T-helper 17 cell (primary cell): ENCODE measurements at regions not wholly inside any gene's neighbourhood (a gene's known extent, or its start where the extent isn't known, plus 50 kb on each side); places are given as distances from the start of the nearest gene placed in this dataset.
"Not testable (repeated sequence)": the region's sequence is repeated elsewhere in the genome, so short reads cannot be mapped to it uniquely, and the experiment has no call there.

ENCODE experiments used
- ATAC-seq: fragments of 150-1000 bp; cut with Tn5 transposase; 2 replicates; pipeline ENCODE4 v1.10.0; 2021; ENCODE audit warnings: mild to moderate bottlenecking, moderate library complexity
- DNase-seq, 3 donors: peaks; one replicate each; pipeline versions ENCODE4 v3.0.0 to v3.0.0-alpha.2; 2020 to 2021
- H3K9me3 ChIP-seq: one replicate; pipeline ENCODE4 v1.7.0; 2013; ENCODE audit warnings: low read length, mild to moderate bottlenecking; ENCODE audit not compliant: control insufficient read depth, poor library complexity, severe bottlenecking
- H3K27ac Mint-ChIP-seq: one replicate; pipeline ENCODE4 v1.8.0; 2022; ENCODE audit warnings: mild to moderate bottlenecking, moderate library complexity, mixed read lengths
- H3K27me3 Mint-ChIP-seq: one replicate; pipeline ENCODE4 v1.8.0; 2022; ENCODE audit warnings: mixed read lengths
- H3K36me3 Mint-ChIP-seq: one replicate; pipeline ENCODE4 v1.8.0; 2022; ENCODE audit warnings: low read depth, mixed read lengths
- H3K4me1 Mint-ChIP-seq: one replicate; pipeline ENCODE4 v1.8.0; 2022; ENCODE audit warnings: mild to moderate bottlenecking, mixed read lengths
- H3K4me3 Mint-ChIP-seq: one replicate; pipeline ENCODE4 v1.8.0; 2022; ENCODE audit warnings: mild to moderate bottlenecking, moderate library complexity, mixed read lengths

GRCh38 chrX:25882503-25882902 lies 255.6 kb upstream of the MAGEB18 start:
- not testable (repeated sequence) for H3K4me1 Mint-ChIP-seq

GRCh38 chrX:25897758-25898157 lies 240.4 kb upstream of the MAGEB18 start:
- ATAC-seq (no peak), DNase-seq (no peak)
- no peaks in the 10 kb centered on the region for H3K27me3 Mint-ChIP-seq
- no peak overlapping the region for H3K4me3 Mint-ChIP-seq
- no peak overlapping the region for H3K27ac Mint-ChIP-seq
- H3K36me3 Mint-ChIP-seq = no peaks in the 10 kb centered on the region
- H3K4me1 Mint-ChIP-seq = no peaks in the 10 kb centered on the region
- peaks cover 3% of the 10 kb centered on the region for H3K9me3 ChIP-seq

More at GRCh38 chrX:25882503-25882902, 255.6 kb upstream of the MAGEB18 start:
- not testable (repeated sequence) for H3K9me3 ChIP-seq, H3K36me3 Mint-ChIP-seq, DNase-seq, H3K27ac Mint-ChIP-seq, H3K4me3 Mint-ChIP-seq, ATAC-seq, H3K27me3 Mint-ChIP-seq

- H3K27me3 Mint-ChIP-seq, H3K36me3 Mint-ChIP-seq, H3K9me3 ChIP-seq, H3K4me1 Mint-ChIP-seq, DNase-seq, ATAC-seq, H3K4me3 Mint-ChIP-seq, H3K27ac Mint-ChIP-seq: not testable (repeated sequence)
These were observed 232.4 kb upstream of the MAGEB18 start for GRCh38 chrX:25905728-25906127.

- H3K9me3 ChIP-seq = peaks cover 3% of the 10 kb centered on the region
- Mint-ChIP-seq H3K27ac (no peak overlapping the region), H3K36me3 (no peaks in the 10 kb centered on the region), H3K4me1 (no peaks in the 10 kb centered on the region), H3K4me3 (no peak overlapping the region), H3K27me3 (no peaks in the 10 kb centered on the region)
- DNase-seq = no peak
- no peak for ATAC-seq
These were observed 212.2 kb upstream of the MAGEB18 start for GRCh38 chrX:25925946-25926345.

GRCh38 chrX:25928316-25928715 lies 209.8 kb upstream of the MAGEB18 start:
- ATAC-seq = no peak

GRCh38 chrX:25941087-25941486 lies 197.1 kb upstream of the MAGEB18 start:
- no peaks in the 10 kb centered on the region for H3K27me3 Mint-ChIP-seq
- no peaks in the 10 kb centered on the region for H3K36me3 Mint-ChIP-seq
- no peak overlapping the region for H3K27ac Mint-ChIP-seq
- no peak for DNase-seq
- no peak for ATAC-seq
- H3K9me3 ChIP-seq = peaks cover under 1% of the 10 kb centered on the region
- no peak overlapping the region for H3K4me3 Mint-ChIP-seq
- H3K4me1 Mint-ChIP-seq = no peaks in the 10 kb centered on the region

More at GRCh38 chrX:25928316-25928715, 209.8 kb upstream of the MAGEB18 start:
- no peaks in the 10 kb centered on the region for H3K27me3 Mint-ChIP-seq
- H3K36me3 Mint-ChIP-seq = no peaks in the 10 kb centered on the region
- no peak overlapping the region for H3K4me3 Mint-ChIP-seq
- DNase-seq = no peak
- H3K9me3 ChIP-seq = peaks cover 3% of the 10 kb centered on the region
- H3K27ac Mint-ChIP-seq = no peak overlapping the region
- no peaks in the 10 kb centered on the region for H3K4me1 Mint-ChIP-seq

GRCh38 chrX:25941559-25942250 lies 196.4 kb upstream of the MAGEB18 start:
- H3K4me1 Mint-ChIP-seq = no peaks in the 10 kb centered on the region
- no peaks in the 10 kb centered on the region for H3K27me3 Mint-ChIP-seq
- H3K36me3 Mint-ChIP-seq = no peaks in the 10 kb centered on the region
- ATAC-seq (no peak), DNase-seq (no peak)
- H3K27ac Mint-ChIP-seq = no peak overlapping the region
- H3K9me3 ChIP-seq = peaks cover 2% of the 10 kb centered on the region
- H3K4me3 Mint-ChIP-seq = no peak overlapping the region

GRCh38 chrX:25968920-25969319 lies 169.2 kb upstream of the MAGEB18 start:
- no peak for DNase-seq
- Mint-ChIP-seq H3K4me3 (no peak overlapping the region), H3K36me3 (no peaks in the 10 kb centered on the region), H3K4me1 (no peaks in the 10 kb centered on the region), H3K27me3 (no peaks in the 10 kb centered on the region), H3K27ac (no peak overlapping the region)
- ATAC-seq = no peak
- H3K9me3 ChIP-seq = no peaks in the 10 kb centered on the region

- H3K9me3 ChIP-seq = no peaks in the 10 kb centered on the region
- Mint-ChIP-seq H3K27ac (no peak overlapping the region), H3K4me1 (no peaks in the 10 kb centered on the region), H3K36me3 (no peaks in the 10 kb centered on the region), H3K4me3 (no peak overlapping the region), H3K27me3 (no peaks in the 10 kb centered on the region)
- no peak for DNase-seq
- no peak for ATAC-seq
These were observed 161.3 kb upstream of the MAGEB18 start for GRCh38 chrX:25976683-25977310.

GRCh38 chrX:25998687-25999086 lies 139.5 kb upstream of the MAGEB18 start:
- DNase-seq (no peak), ATAC-seq (no peak)
- no peaks in the 10 kb centered on the region for H3K27me3 Mint-ChIP-seq
- no peak overlapping the region for H3K27ac Mint-ChIP-seq
- H3K36me3 Mint-ChIP-seq = no peaks in the 10 kb centered on the region
- H3K4me3 Mint-ChIP-seq = no peak overlapping the region
- peaks cover 4% of the 10 kb centered on the region for H3K9me3 ChIP-seq
- no peaks in the 10 kb centered on the region for H3K4me1 Mint-ChIP-seq

- Mint-ChIP-seq H3K27ac (no peak overlapping the region), H3K27me3 (no peaks in the 10 kb centered on the region), H3K4me3 (no peak overlapping the region), H3K4me1 (no peaks in the 10 kb centered on the region), H3K36me3 (no peaks in the 10 kb centered on the region)
- DNase-seq (no peak), ATAC-seq (no peak)
- peaks cover 2% of the 10 kb centered on the region for H3K9me3 ChIP-seq
These were observed 130.7 kb upstream of the MAGEB18 start for GRCh38 chrX:26007462-26007861.

- Mint-ChIP-seq H3K27me3 (no peaks in the 10 kb centered on the region), H3K4me1 (no peaks in the 10 kb centered on the region), H3K36me3 (no peaks in the 10 kb centered on the region), H3K27ac (no peak overlapping the region), H3K4me3 (no peak overlapping the region)
- ATAC-seq (no peak), DNase-seq (no peak)
- no peaks in the 10 kb centered on the region for H3K9me3 ChIP-seq
These were observed 130.1 kb upstream of the MAGEB18 start for GRCh38 chrX:26008042-26008441.

- H3K9me3 ChIP-seq = no peaks in the 10 kb centered on the region
- H3K27ac Mint-ChIP-seq = no peak overlapping the region
- DNase-seq (no peak), ATAC-seq (no peak)
- H3K36me3 Mint-ChIP-seq = no peaks in the 10 kb centered on the region
- no peak overlapping the region for H3K4me3 Mint-ChIP-seq
- H3K4me1 Mint-ChIP-seq = no peaks in the 10 kb centered on the region
- H3K27me3 Mint-ChIP-seq = no peaks in the 10 kb centered on the region
These were observed 129.5 kb upstream of the MAGEB18 start for GRCh38 chrX:26008691-26009090.

GRCh38 chrX:26019386-26019785 lies 118.8 kb upstream of the MAGEB18 start:
- no peaks in the 10 kb centered on the region for H3K9me3 ChIP-seq
- Mint-ChIP-seq H3K27me3 (no peaks in the 10 kb centered on the region), H3K27ac (no peak overlapping the region), H3K36me3 (no peaks in the 10 kb centered on the region), H3K4me1 (no peaks in the 10 kb centered on the region), H3K4me3 (no peak overlapping the region)
- DNase-seq = no peak
- no peak for ATAC-seq
